NCI-H2107 treated with DMSO at 0.1 percent for 48 hours (cell line): ENCODE measurements at regions not wholly inside any gene's neighbourhood (a gene's known extent, or its start where the extent isn't known, plus 50 kb on each side); places are given as distances from the start of the nearest gene placed in this dataset.
"Not testable (repeated sequence)": the region's sequence is repeated elsewhere in the genome, so short reads cannot be mapped to it uniquely, and the experiment has no call there.

Experiments
- DNase-seq: peaks from one replicate; lab custom pipeline; 2025; ENCODE audit not compliant: unreplicated experiment; lab: John Stamatoyannopoulos, UW

GRCh38 chr5:110812639-110813038 is 73.8 kb downstream of the SLC25A46 start:
- DNase-seq, result no peak

- DNase-seq, result no peak
Measured at GRCh38 chr5:110815916-110816605, 77.3 kb downstream of the SLC25A46 start.

- DNase-seq, result no peak
Measured at GRCh38 chr5:110817459-110817858, 78.7 kb downstream of the SLC25A46 start.

- no peak for DNase-seq
Measured at GRCh38 chr5:110823571-110823970, 84.8 kb downstream of the SLC25A46 start.

GRCh38 chr5:110824936-110825441 is 86.2 kb downstream of the SLC25A46 start:
- DNase-seq, result no peak

- DNase-seq, result no peak
Measured at GRCh38 chr5:110832683-110833082, 93.9 kb downstream of the SLC25A46 start.

GRCh38 chr5:110834933-110835332 is 96.1 kb downstream of the SLC25A46 start:
- not testable (repeated sequence) for DNase-seq

- no peak for DNase-seq
Measured at GRCh38 chr5:110836851-110837250, 98.0 kb downstream of the SLC25A46 start.

GRCh38 chr5:110838357-110838756 is 99.5 kb downstream of the SLC25A46 start:
- not testable (repeated sequence) for DNase-seq

- DNase-seq, result no peak
Measured at GRCh38 chr5:110838961-110839360, 100.2 kb downstream of the SLC25A46 start.

- DNase-seq, result no peak
Measured at GRCh38 chr5:110840347-110840960, 101.6 kb downstream of the SLC25A46 start.

- no peak for DNase-seq
Measured at GRCh38 chr5:110841137-110841536, 102.3 kb downstream of the SLC25A46 start.

- no peak for DNase-seq
Measured at GRCh38 chr5:110842948-110843347, 104.1 kb downstream of the SLC25A46 start.

GRCh38 chr5:110844251-110844650 is 105.4 kb downstream of the SLC25A46 start:
- no peak for DNase-seq

GRCh38 chr5:110846398-110847001 is 107.7 kb downstream of the SLC25A46 start:
- DNase-seq, result no peak

- DNase-seq, result no peak
Measured at GRCh38 chr5:110851357-110851756, 112.5 kb downstream of the SLC25A46 start.

- DNase-seq, result no peak
Measured at GRCh38 chr5:110852053-110852452, 113.2 kb downstream of the SLC25A46 start.

- no peak for DNase-seq
Measured at GRCh38 chr5:110852541-110852940, 113.7 kb downstream of the SLC25A46 start.

GRCh38 chr5:110853267-110853666 is 114.5 kb downstream of the SLC25A46 start:
- DNase-seq, result no peak

- DNase-seq, result no peak
Measured at GRCh38 chr5:110854200-110854599, 115.4 kb downstream of the SLC25A46 start.

- no peak for DNase-seq
Measured at GRCh38 chr5:110855961-110856360, 117.2 kb downstream of the SLC25A46 start.
